Superior temporal gyrus (tissue), 1 donor: ENCODE measurements at regions not wholly inside any gene's neighbourhood (a gene's known extent, or its start where the extent isn't known, plus 50 kb on each side); places are given as distances from the start of the nearest gene placed in this dataset.
A peak's percentile ranks its signal among the peaks of the same experiment; 100 is the strongest.

ENCODE experiments used
- DNase-seq: peaks from one replicate; pipeline ENCODE4 v3.0.0-alpha.2; 2016; ENCODE audit errors: extremely low spot score

DNA sequence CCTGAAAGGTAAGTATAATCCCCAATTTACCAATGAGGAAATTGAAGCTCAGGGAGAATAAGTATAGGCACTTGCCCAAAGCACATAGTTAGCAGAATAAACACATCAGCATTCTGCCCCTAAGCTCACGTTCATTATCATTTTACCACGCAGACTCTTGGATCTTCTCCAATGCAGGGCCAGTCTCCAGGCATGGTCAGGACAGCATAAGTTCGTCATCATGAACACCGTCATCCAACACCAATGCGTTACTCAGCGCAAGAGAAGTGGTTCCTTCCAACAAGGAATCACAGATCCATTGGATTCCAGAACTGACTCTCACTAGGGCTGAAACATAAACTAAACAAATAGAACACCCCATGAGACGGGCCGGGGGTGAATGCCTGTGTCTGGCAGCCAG lies 86.5 kb upstream of the GPM6B start:
- DNase-seq, result no peak

DNA sequence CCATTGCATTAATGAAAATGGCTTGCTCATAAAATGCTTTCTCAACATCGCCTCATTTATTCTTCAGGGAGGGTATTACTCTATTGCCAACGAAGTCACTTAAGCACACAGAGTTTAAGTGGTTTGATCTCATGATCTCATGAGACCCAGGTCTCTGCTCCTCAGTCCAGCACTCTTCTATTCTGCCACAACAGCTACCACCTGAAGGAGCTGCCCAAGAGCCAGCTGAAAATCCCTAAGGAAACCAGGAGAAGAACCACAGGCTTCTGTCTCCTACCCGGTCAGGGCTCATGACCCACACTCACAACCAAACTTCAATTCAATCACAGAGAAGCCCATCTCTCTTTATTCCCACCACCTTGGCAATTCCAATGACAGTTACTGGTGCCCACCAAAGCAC lies 85.5 kb upstream of the GPM6B start:
- DNase-seq, result no peak

DNA sequence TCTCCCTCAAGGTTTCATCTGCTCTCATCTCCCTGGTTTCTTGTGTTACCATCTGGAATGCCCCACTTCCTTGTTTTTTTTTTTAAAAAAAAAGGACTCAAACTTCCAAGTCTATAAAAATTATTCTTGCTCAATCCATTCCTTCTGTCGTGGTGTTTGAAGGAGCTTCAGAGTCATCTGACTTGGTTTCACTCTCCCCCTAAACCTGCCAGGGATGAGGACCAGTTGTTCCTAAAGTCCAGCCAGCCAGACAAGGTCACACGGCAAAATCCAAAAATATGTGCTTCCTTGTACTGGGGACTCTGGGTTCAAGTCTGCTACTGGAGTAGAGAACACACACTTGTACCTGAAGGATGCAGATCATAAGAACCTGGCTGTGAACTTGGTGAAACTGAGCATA lies 84.5 kb upstream of the GPM6B start:
- peak; percentile 36 for DNase-seq

DNA sequence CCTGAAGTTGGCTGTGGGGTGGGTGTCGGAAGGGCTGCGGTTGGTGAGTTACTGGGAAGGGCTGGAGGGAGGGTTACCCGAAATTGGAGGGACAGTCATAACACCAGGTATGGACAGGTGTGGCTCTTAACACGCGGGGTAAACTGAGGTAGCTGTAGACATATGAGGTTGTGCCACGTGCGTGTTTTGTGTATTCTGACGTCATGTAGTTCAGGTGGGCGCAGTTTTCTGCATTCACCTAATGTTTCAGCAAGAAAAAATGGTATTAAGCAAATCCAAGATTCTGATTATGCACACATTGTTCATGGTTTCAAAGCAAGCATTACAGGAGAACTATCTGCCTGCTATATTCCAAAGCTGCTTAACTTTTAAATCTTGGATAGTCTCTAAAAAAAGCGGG lies 83.5 kb upstream of the GPM6B start:
- no peak for DNase-seq

DNA sequence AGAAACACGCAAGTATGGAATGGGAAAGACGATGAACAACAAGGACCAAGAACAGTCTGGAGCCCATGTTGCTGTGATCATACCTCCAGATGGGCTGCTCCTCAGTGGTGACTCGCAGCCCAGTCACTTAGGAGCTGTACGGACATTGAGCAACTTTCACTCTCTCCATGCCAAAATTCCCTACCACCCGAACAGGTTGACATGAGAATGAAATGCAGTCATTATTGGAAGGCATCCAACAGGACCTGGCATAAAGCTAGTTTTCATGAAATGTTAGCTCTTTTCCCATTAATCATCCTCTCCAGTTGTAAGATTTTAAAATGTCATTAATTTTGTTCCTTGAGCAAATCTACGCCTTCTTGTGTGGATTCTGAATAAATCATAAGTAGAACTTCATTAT lies 82.7 kb upstream of the GPM6B start:
- DNase-seq, result peak; percentile 66

DNA sequence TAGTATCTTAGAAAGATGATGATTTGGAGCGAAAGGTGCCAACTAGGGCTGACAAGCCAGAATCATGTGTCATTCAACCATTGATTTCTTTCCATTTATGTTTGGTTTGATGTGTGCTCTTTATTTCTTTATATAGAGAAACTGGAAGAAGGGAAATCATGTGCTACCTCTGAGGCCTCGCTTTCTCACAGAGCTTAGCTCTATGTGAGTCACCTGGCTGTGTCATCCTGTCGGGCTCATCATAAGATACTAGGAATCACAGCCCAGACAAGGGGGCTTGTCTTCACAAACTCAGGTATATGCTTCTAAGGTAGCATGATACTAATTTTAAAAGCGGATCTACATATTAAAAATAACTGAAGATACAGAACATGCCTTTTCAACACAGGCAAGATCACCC lies 81.7 kb upstream of the GPM6B start:
- DNase-seq, result no peak

DNA sequence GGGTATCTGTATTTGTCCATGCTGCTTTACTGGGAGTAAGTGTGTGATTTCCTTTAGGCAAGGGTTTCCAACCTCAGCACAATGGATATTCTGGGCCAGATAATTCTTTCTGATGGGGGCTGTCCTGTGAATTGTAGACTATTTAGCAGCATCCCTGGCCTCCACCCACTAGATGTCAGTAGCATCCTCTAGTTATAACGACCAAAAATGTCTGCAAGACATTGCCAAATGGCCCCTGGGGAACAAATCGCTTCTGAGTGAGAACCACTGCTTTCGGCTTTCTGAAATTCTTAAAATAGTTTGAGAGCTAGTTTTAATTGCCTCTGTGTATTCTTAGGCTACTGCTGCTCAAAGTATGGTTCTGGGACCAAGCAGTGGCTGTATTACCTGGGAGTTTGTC lies 81.2 kb upstream of the GPM6B start:
- peak; percentile 78 for DNase-seq

DNA sequence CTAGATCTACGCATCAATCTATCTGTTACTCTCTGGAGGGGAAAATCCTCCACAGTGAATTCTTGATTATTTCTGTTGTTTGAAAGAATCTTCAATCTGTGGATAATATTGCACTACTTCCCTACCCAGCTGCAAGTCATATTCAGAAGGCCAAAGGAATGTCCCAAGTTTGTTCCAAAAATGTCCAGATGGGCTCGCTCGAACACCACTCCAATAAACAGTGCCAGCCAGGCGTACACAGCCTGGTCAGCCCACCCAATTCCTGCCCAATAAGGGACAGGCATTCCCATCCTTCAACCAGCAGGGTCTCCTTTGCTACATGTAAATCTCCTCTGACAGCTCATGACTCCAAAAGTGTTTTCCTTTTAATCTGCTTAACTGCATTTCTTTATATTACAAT lies 80.7 kb upstream of the GPM6B start:
- no peak for DNase-seq

DNA sequence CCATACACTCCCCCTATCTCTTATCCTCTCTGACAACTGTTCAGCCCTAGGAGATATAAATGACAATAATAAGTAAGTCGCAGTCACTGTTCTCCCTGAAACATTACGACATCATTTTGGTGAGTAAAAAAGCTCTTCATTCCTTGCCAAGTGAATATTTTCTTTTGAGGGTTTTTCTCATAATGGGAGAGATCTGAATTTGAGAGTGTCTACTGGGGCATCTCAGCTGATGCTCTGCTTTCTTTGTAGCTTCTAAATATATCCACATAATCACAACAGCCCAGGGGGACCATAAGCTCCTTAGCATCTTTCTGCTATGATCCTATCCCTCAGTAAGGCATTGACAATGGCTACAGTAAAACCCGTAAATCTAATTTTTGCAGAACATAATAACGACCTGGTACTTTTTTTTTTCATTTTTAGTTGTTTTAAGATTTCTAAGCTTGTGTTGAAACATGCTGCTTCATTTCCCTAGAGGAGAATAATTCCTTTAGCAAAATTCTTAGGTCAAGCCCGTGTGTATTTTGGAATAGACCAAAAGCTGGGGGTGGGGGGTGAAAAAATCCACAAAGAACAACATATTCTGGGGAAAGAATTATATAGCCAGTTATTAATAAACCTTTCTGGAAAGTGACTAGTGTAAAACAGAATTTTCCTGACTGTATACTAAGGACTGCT lies 78.1 kb upstream of the GPM6B start:
- DNase-seq, result peak; percentile 56

DNA sequence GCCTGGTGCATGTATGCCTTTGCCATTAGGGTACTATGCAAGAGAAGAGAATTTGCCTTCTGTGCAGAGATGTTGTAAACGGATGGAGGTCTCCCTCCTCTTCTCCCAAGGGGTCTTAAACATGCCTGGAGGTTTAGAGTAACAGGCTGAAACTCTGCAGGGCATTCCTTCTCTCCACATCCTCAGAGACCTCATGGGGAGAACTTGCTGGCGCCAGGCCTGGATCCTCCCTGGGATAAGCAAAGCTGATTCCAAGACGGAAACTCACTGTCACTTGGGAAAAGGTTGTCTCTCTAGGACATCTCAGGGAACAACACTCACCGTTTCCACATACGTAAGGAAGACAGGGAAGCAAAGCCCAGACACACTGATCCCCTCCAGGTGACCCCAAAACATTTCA lies 76.9 kb upstream of the GPM6B start:
- DNase-seq, result no peak

DNA sequence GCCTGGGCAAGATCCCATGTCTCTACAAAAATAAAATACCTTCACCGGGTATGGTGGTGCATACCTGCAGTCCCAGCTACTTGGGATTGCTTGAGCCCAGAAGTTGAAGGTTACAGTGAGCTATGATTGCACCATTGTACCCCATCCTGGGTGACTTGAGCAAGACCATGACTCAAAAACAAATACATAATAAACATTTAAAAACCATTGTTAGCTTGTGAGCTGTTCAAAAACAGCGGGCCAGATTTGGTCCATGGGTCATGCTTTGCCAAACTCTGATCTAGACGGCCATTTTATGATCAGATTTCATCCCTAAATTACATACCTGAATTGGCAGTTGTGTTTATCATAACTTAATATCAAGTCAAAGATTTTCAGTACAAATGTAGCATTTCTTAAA lies 76.0 kb upstream of the GPM6B start:
- DNase-seq, result no peak

DNA sequence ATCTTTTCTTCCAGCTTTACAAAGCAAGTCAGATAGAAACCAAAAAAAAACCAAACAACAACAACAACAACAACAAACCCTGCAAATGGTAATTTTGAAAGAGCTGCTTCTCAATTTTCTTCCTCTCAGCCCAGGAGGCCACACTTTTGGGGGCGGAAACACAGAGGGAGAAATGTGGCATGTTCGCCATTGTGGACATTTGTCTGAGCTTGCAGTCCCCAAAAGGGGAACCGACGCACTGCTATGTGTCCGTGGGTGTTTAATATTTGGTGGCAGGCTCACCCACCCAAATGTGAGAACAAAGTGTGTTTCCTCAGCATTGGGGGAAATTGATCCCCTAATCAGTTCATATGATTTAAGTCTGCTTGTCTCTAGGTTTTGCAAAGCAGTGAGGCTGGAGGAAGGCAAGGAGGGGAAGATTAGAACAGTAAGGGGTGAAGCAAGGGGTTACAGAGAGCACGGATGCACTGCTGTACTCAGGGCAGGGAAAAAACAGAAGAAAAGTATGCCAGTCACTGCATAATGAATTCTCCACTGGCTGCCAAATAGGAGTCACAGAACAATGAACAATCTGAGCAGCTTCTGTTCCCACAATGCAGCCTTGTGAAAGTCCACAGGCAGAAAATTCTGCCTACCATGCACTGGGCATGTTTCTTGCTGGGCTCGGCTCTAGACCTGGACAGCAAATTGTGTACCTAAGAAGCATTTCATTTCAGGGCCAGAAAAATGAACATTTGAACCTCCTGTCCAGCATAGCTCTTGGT lies 74.7 kb upstream of the GPM6B start:
- peak; percentile 88 for DNase-seq

DNA sequence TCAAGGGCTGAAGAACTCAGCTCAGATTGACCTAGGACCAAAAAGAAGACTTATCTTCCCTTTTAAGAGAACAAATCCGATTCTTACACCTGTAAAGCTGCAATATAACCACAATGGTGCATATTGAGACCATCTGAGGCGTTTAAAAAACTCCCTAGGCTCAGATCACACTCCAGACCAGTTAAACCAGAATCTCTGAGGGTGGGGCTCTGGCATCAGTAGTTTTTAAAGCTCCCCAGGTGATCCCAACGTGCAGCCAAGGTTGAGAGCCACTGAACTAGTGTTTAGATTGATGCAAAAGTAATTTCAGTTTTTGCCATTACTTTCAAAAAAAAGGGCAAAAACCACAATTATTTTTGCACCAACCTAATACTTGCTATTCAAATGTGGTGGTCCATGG lies 73.9 kb upstream of the GPM6B start:
- DNase-seq, result no peak

DNA sequence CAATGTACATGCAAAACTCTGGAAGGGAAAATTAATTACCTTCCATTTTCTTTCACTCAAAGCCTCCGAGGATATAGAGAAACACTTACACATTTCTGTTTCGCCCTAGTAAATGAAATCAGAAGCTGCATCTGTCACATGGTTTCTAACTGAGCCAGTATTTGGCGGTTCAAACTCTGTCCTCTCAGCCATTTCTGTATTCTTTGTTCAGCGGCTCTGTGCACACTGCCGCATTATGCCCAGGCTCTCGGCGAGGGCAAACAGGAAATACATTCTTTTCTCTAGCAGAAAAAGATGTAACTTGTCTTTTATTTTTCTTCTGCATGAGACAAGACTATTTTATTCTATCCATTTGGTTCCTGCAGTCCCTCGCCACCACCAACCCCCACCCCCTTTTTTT lies 71.4 kb upstream of the GPM6B start:
- DNase-seq, result peak; percentile 84

DNA sequence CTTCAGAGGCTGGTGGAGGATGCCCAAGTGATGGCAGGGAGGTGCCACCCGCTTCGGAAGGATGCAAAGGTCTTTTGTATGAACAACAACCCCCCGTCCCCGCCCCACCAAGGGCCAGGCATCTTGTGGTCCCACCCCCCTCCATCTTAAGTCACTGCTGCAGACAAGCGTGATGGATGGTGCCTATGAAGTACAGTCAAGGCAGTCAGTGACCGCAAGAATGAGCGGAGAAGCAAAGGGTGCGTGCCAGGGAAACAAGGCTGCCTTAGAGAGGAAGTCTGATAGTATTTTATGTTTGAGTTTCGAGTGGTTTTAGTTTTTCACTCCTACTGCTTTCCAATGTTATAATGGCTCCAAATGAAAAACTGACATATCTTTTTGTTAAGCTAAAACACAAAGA lies 68.7 kb upstream of the GPM6B start:
- no peak for DNase-seq

DNA sequence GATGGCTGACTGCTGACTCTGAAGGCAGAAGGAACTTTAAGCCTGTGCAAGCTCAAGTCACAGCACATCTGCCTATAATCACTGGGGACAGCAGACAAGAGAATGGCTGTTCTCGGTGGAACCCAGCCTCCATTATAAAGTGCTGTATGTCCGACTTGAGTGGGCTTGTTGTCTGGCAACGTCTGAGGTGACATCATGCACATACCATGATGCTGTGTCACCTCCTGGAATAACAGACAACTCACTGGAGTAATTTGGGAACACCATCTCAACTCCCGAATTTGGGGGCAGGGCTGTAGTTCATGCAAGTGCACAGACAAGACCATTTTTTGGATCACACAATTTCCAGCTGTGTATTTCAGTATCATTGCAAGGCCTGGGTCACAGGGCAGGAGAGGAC lies 59.8 kb upstream of the GPM6B start:
- DNase-seq, result no peak

DNA sequence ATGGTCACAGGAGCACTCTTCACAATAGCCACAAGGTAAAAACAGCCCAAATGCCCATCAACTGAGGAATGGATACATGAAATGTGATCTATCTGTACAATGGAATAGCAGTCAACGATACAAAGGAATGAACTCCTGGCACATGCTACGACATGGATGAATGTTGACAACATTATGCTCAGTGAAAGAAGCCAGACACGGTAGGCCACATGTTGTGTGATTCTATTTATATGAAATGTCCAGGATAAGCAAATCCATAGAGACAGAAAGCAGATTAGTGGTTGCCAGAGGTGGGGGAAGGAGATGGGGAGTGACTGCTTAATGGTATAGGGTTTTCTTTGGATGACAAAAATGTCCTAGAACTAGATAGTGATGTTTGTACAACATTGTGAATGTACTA lies 58.7 kb upstream of the GPM6B start:
- DNase-seq, result no peak

DNA sequence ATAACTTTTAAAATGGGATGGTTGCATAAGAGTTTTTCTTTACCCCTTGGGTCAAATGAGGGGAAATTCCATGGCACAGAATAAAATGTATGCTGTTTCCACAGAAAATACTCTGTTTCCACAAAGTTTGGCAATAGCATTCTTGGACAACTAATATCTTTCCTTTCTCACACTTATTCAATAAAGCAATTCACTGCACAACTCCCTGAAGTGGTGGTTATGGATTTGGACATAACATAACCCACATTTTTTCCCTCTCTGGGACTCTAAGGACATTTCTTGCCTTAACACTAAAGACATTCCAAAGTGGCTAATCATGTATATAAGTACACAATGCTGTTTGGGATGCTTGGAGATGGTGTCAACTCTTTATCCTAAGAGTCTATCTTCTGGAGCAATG lies 51.7 kb upstream of the GPM6B start:
- DNase-seq, result no peak
